ENCODE measurements at regions not wholly inside any gene's neighbourhood (a gene's known extent, or its start where the extent isn't known, plus 50 kb on each side); places are given as distances from the start of the nearest gene placed in this dataset.

DNA sequence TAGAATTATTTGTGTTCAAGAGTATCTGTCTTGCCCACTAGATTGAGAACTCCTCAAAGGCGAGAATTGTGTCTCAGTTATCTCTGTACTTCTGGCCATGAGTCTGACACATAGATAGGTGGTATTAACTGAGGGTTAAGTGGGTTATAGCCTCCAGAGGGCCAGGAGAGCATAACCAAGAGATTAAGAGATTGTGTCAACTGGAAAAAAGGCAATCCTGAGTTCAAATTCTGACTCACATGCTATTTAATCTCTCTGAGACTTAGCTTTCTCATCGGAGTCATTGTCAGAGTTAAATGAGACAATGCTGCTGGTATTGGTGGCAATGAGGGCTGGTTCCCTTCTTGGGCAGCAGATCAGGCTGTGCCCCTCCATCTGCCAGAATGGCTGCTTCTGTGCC is 330.9 kb downstream of the TNS1 start:
- peaks cover 11% of the 10 kb centered on the region; the same call in 1 of the 2 replicates for H3F3A ChIP-seq (ENCODE audit: insufficient read depth, low read depth)
- H3K4me1 ChIP-seq (replicated peaks; ENCODE audit: insufficient read depth), result peaks cover 18% of the 10 kb centered on the region
- H3K79me2 ChIP-seq (ENCODE audit: low read depth), result no peaks in the 10 kb centered on the region
- no peaks in the 10 kb centered on the region for H3K36me3 ChIP-seq (ENCODE audit: low read depth)
- H3K4me3 ChIP-seq, result no peak overlapping the region
- ChIA-PET POLR2A (ENCODE audit: unreplicated experiment) (no interaction called here), CTCF (no interaction called here)
- no peaks in the 10 kb centered on the region for H4K20me1 ChIP-seq (ENCODE audit: insufficient read depth)
- H2AFZ ChIP-seq, result no peak overlapping the region
- peak overlapping the region; percentile 58 for H3K27ac ChIP-seq
- H3K9me2 ChIP-seq (ENCODE audit: insufficient read depth), result no peaks in the 10 kb centered on the region
- H3K4me2 ChIP-seq, result peak overlapping the region; percentile 31
- H3K9me3 ChIP-seq (ENCODE audit: insufficient read depth, low read depth), result no peaks in the 10 kb centered on the region
- no peaks in the 10 kb centered on the region for H3K27me3 ChIP-seq (ENCODE audit: insufficient read depth, low read depth)
- intact Hi-C loops (cut with micrococcal nuclease; ENCODE audit: unreplicated experiment), result loop anchor here (1.0 kb wide), 1 partner anchor 35 kb away; no protein-coding TSS in a partner anchor
- TF ChIP-seq EZH2 (IDR thresholded peaks at IDR 0.05; ENCODE audit: low read depth), result no peak
- TF ChIP-seq, protein P1, sequence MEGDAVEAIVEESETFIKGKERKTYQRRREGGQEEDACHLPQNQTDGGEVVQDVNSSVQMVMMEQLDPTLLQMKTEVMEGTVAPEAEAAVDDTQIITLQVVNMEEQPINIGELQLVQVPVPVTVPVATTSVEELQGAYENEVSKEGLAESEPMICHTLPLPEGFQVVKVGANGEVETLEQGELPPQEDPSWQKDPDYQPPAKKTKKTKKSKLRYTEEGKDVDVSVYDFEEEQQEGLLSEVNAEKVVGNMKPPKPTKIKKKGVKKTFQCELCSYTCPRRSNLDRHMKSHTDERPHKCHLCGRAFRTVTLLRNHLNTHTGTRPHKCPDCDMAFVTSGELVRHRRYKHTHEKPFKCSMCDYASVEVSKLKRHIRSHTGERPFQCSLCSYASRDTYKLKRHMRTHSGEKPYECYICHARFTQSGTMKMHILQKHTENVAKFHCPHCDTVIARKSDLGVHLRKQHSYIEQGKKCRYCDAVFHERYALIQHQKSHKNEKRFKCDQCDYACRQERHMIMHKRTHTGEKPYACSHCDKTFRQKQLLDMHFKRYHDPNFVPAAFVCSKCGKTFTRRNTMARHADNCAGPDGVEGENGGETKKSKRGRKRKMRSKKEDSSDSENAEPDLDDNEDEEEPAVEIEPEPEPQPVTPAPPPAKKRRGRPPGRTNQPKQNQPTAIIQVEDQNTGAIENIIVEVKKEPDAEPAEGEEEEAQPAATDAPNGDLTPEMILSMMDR (conservative IDR thresholded peaks at IDR 0.05), result no peak
- DNase-seq, result no peak
- no TSS peak for BruUV-seq (replicated peaks)

- Histone ChIP-seq H4K20me1 (ENCODE audit: insufficient read depth) (no peaks in the 10 kb centered on the region), H3K36me3 (ENCODE audit: low read depth) (no peaks in the 10 kb centered on the region), H2AFZ (no peak overlapping the region), H3K9me2 (ENCODE audit: insufficient read depth) (no peaks in the 10 kb centered on the region), H3K4me3 (no peak overlapping the region), H3F3A (ENCODE audit: insufficient read depth, low read depth) (peaks cover 11% of the 10 kb centered on the region; the same call in 1 of the 2 replicates), H3K79me2 (ENCODE audit: low read depth) (no peaks in the 10 kb centered on the region), H3K4me1 (replicated peaks; ENCODE audit: insufficient read depth) (peaks cover 22% of the 10 kb centered on the region), H3K9me3 (ENCODE audit: insufficient read depth, low read depth) (no peaks in the 10 kb centered on the region), H3K27ac (no peak overlapping the region), H3K27me3 (ENCODE audit: insufficient read depth, low read depth) (no peaks in the 10 kb centered on the region), H3K4me2 (no peak overlapping the region)
- no peak for TF ChIP-seq EZH2 (IDR thresholded peaks at IDR 0.05; ENCODE audit: low read depth)
- TF ChIP-seq, protein P1 (conservative IDR thresholded peaks at IDR 0.05), result no peak
- ChIA-PET POLR2A (ENCODE audit: unreplicated experiment) (no interaction called here), CTCF (no interaction called here)
- no TSS peak for BruUV-seq (replicated peaks)
- intact Hi-C loops (cut with micrococcal nuclease; ENCODE audit: unreplicated experiment), result no loop called here
- DNase-seq, result no peak
These were observed 331.7 kb downstream of the TNS1 start for GRCh38 chr2:217671075-217671474.

- no TSS peak for BruUV-seq (replicated peaks)
- TF ChIP-seq, protein P1 (conservative IDR thresholded peaks at IDR 0.05), result no peak
- no peak for TF ChIP-seq EZH2 (IDR thresholded peaks at IDR 0.05; ENCODE audit: low read depth)
- Histone ChIP-seq H4K20me1 (ENCODE audit: insufficient read depth) (no peaks in the 10 kb centered on the region), H3K4me2 (no peak overlapping the region), H3K9me3 (ENCODE audit: insufficient read depth, low read depth) (no peaks in the 10 kb centered on the region), H3K4me3 (no peak overlapping the region), H2AFZ (no peak overlapping the region), H3K9me2 (ENCODE audit: insufficient read depth) (no peaks in the 10 kb centered on the region), H3K36me3 (ENCODE audit: low read depth) (no peaks in the 10 kb centered on the region), H3K27ac (no peak overlapping the region), H3K4me1 (replicated peaks; ENCODE audit: insufficient read depth) (peaks cover 22% of the 10 kb centered on the region), H3F3A (ENCODE audit: insufficient read depth, low read depth) (peaks cover 11% of the 10 kb centered on the region; the same call in 1 of the 2 replicates), H3K79me2 (ENCODE audit: low read depth) (no peaks in the 10 kb centered on the region), H3K27me3 (ENCODE audit: insufficient read depth, low read depth) (no peaks in the 10 kb centered on the region)
- POLR2A ChIA-PET (ENCODE audit: unreplicated experiment), result no interaction called here
- CTCF ChIA-PET, result no interaction called here
- intact Hi-C loops (cut with micrococcal nuclease; ENCODE audit: unreplicated experiment), result no loop called here
- no peak for DNase-seq
These were observed 333.0 kb downstream of the TNS1 start for GRCh38 chr2:217669831-217670230.

Data from PC-9 (cell line).